Testis (tissue), 2 donors: ENCODE measurements at regions not wholly inside any gene's neighbourhood (a gene's known extent, or its start where the extent isn't known, plus 50 kb on each side); places are given as distances from the start of the nearest gene placed in this dataset.
"Not testable (repeated sequence)": the region's sequence is repeated elsewhere in the genome, so short reads cannot be mapped to it uniquely, and the experiment has no call there.

Source experiments
- DNase-seq: peaks from one replicate; pipeline ENCODE4 v3.0.0-alpha.2; 2019
- H3K27ac ChIP-seq, 2 donors: fragments of 200-600 bp; sonication (generic); one replicate each; pipeline ENCODE4 v1.5.1; 2019
- H3K27me3 ChIP-seq: fragments of 200-600 bp; sonication (generic); one replicate; pipeline ENCODE4 v1.5.1; 2019
- H3K36me3 ChIP-seq: fragments of 200-600 bp; sonication (generic); one replicate; pipeline ENCODE4 v1.5.1; 2017; ENCODE audit warnings: low read depth; ENCODE audit errors: missing control alignments
- H3K4me1 ChIP-seq: fragments of 200-600 bp; sonication (generic); one replicate; pipeline ENCODE4 v1.5.1; 2019
- H3K4me3 ChIP-seq, 2 donors: fragments of 200-600 bp; sonication (generic); one replicate each; pipeline ENCODE4 v1.5.1; 2017 to 2019
- H3K9me3 ChIP-seq: fragments of 200-600 bp; sonication (generic); one replicate; pipeline ENCODE4 v1.5.1; 2017
- POLR2A ChIP-seq: fragments of 450-650 bp; IDR thresholded peaks from one replicate; pipeline ENCODE4 v1.6.1; 2017; ENCODE audit warnings: antibody characterized with exemption, mild to moderate bottlenecking, moderate library complexity
- WGBS, 2 donors: methylation state at CpG; one replicate each; pipeline ENCODE4 v1.1.5; 2018; 5-methylcytosine and 5-hydroxymethylcytosine counted together
- intact Hi-C: fragments of 100-400 bp; cut with DNase I; formaldehyde crosslinking; loops from one replicate; pipeline ENCODE4 v1.15.1; 2023; ENCODE audit warnings: low total_unique reads
- TF ChIP-seq, protein P1 (sequence below), 3 experiments: fragments of 450-650 bp in 2 of 3; fragments of 200-600 bp in 1 of 3; sonication (generic) in 1 of 3; IDR thresholded peaks; one replicate each; pipeline ENCODE4 v1.5.1; 2016 to 2019; ENCODE audit warnings: antibody characterized with exemption in 3 of 3, mild to moderate bottlenecking in 2 of 3, moderate library complexity in 1 of 3

DNA sequence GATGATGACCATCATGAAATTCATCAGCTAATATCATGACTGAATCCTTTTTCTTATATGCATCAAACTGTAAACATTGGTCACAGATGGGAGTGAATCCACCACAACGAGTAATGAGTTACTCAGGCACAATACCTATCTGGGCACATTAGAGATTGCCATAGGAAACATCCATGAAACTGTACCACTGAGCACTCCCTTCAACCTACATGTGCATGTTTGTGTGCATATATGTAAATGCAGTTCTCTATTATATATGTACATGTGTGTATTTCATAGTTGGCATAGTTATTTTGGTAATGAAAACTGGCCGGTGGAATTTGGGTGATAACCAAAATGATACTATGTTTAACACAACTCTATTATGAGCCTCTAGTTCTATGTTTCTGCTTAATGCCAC, 387.3 kb upstream of the ARRDC3 start:
- Histone ChIP-seq H3K36me3 (no peaks in the 10 kb centered on the region), H3K4me1 (no peaks in the 10 kb centered on the region), H3K9me3 (no peaks in the 10 kb centered on the region), H3K27me3 (no peaks in the 10 kb centered on the region), H3K4me3 (no peak overlapping the region), H3K27ac (no peak overlapping the region)
- intact Hi-C loops: no loop called here
- TF ChIP-seq POLR2A: no peak
- TF ChIP-seq, protein P1, sequence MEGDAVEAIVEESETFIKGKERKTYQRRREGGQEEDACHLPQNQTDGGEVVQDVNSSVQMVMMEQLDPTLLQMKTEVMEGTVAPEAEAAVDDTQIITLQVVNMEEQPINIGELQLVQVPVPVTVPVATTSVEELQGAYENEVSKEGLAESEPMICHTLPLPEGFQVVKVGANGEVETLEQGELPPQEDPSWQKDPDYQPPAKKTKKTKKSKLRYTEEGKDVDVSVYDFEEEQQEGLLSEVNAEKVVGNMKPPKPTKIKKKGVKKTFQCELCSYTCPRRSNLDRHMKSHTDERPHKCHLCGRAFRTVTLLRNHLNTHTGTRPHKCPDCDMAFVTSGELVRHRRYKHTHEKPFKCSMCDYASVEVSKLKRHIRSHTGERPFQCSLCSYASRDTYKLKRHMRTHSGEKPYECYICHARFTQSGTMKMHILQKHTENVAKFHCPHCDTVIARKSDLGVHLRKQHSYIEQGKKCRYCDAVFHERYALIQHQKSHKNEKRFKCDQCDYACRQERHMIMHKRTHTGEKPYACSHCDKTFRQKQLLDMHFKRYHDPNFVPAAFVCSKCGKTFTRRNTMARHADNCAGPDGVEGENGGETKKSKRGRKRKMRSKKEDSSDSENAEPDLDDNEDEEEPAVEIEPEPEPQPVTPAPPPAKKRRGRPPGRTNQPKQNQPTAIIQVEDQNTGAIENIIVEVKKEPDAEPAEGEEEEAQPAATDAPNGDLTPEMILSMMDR (IDR thresholded peaks at IDR 0.05): no peak
- no peak for DNase-seq
- WGBS, 2 donors: 81 to 86% methylated on average over 2 of the region's 2 CpGs

DNA sequence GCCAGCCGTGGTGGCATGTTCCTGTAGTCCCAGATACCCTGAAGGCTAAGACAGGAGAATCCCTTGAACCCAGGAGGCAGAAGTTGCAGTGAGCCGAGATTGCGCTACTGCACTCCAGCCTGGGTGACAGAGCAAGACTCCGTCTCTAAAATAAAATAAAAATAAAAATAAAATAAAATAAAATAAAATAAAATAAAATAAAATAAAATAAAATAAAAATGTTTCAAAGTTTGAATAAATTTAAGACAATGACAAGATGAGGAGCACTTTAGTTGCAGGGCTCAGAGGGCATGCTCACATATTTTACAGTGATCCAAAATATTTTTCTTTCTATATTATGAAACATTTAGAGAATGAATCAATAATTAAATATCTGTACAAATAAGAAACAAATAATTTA, 374.3 kb upstream of the ARRDC3 start:
- WGBS, 2 donors: 89 to 94% methylated on average over 4 of the region's 4 CpGs
- H3K27ac ChIP-seq, H3K27me3 ChIP-seq, DNase-seq, H3K36me3 ChIP-seq, H3K4me3 ChIP-seq, H3K9me3 ChIP-seq, intact Hi-C loops, H3K4me1 ChIP-seq: not testable (repeated sequence)

DNA sequence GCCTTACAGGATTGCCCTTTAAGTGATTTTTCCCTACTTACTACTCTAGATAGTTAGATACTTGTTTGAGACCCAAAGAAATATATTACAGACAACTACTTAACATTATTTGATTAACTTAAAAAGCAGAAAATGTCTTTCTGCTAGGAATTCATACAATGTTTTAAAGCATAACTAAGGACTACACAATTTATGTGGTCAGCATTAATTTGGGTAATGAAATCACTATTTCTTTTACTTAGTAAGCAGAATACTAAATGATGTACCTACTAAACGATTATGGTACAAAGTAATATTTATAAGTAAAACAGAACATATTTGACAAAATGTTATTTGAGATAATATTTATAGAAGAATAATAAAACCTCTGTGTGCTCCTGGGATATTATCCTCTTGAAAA, 371.9 kb upstream of the ARRDC3 start:
- no peak overlapping the region for H3K4me3 ChIP-seq
- no peaks in the 10 kb centered on the region for H3K9me3 ChIP-seq
- DNase-seq: no peak
- H3K4me1 ChIP-seq: no peaks in the 10 kb centered on the region
- intact Hi-C loops: no loop called here
- H3K27ac ChIP-seq: no peak overlapping the region
- H3K36me3 ChIP-seq: no peaks in the 10 kb centered on the region
- WGBS, 2 donors: 51 to 81% methylated on average over 1 of the region's 1 CpG
- no peaks in the 10 kb centered on the region for H3K27me3 ChIP-seq
- no peak for TF ChIP-seq POLR2A
- TF ChIP-seq, protein P1 (IDR thresholded peaks at IDR 0.05): no peak

DNA sequence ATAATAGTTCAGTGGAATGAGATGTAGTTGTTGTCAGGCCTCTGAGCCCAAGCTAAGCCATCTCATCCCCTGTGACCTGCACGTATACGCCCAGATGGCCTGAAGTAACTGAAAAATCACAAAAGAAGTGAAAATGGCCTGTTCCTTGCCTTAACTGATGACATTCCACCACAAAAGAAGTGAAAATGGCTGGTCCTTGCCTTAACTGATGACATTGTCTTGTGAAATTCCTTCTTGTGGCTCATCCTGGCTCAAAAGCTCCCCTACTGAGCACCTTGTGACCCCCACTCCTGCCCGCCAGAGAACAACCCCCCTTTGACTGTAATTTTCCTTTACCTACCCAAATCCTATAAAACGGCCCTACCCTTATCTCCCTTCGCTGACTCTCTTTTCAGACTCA, 361.4 kb upstream of the ARRDC3 start:
- DNase-seq, H3K36me3 ChIP-seq, H3K9me3 ChIP-seq, intact Hi-C loops, H3K4me1 ChIP-seq, H3K27ac ChIP-seq, H3K4me3 ChIP-seq, H3K27me3 ChIP-seq: not testable (repeated sequence)
- WGBS, 2 donors: 85 to 88% methylated on average over 5 of the region's 5 CpGs

DNA sequence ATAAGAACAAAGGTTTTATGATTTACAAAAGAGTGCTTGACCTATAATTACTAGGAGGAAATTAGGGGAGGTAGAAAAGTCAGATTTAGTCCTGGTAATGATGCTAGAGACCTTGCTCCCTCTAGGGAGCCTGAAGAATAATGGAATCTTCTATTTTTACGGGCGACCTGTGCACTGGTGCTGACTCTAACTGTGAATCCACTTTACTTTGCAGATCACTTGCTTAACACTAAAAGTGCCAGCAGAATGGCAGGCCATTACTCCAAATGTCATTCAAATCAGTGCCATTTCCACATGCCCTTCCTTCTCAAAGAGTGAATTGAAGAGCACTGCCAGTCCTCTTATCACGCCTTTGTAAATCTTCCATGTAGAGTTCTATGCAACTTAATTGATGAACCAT, 359.4 kb upstream of the ARRDC3 start:
- H3K27ac ChIP-seq: no peak overlapping the region
- 67 to 87% methylated on average over 3 of the region's 3 CpGs for WGBS, 2 donors
- no peak for DNase-seq
- no peak overlapping the region for H3K4me3 ChIP-seq
- H3K36me3 ChIP-seq: no peaks in the 10 kb centered on the region
- no peaks in the 10 kb centered on the region for H3K9me3 ChIP-seq
- no peaks in the 10 kb centered on the region for H3K4me1 ChIP-seq
- intact Hi-C loops: no loop called here
- TF ChIP-seq, protein P1 (IDR thresholded peaks at IDR 0.05): no peak
- no peak for TF ChIP-seq POLR2A
- no peaks in the 10 kb centered on the region for H3K27me3 ChIP-seq

DNA sequence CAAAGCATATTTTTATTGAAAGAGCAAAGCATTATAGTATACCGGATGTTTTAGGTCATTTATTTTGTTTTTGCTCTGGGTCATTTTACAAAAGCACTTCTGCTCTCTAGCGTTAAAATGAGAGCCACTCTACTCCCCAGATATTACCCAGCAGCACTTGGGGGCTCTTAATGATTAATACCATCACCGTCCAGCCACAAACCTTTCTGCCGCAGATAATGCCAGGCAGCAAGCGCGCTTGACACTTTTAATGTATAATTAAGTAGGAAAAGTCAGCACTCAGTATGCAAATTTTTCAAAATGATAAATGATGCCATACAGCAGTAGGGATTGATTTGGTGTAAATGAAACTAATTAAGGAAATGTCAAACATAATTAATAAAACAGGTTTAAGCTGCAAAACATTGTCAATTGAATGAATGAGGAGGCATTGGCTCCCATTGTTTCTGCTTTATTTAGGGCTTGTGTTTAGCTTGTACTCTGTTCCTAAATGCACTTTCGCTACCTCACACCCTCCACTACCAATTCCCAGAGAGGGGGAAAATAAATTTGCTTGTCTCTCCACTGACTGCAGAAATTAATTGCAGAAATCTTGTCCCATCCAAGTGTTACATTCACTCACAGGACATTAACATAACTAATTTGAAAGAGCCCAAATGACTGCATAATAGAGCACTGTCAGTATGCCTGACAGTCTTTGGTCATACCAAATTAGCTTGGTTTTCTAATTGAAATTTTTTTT, 358.8 kb upstream of the ARRDC3 start:
- TF ChIP-seq, protein P1 (IDR thresholded peaks at IDR 0.05): no peak
- no peak for TF ChIP-seq POLR2A
- intact Hi-C loops: no loop called here

More for the DNA sequence above, 358.8 kb upstream of the ARRDC3 start:
- Histone ChIP-seq H3K36me3 (no peaks in the 10 kb centered on the region), H3K4me1 (no peaks in the 10 kb centered on the region), H3K4me3 (no peak overlapping the region), H3K9me3 (no peaks in the 10 kb centered on the region), H3K27ac (no peak overlapping the region), H3K27me3 (no peaks in the 10 kb centered on the region)
- WGBS, 2 donors: 82 to 84% methylated on average over 7 of the region's 7 CpGs
- no peak for DNase-seq
